HG03159 (cell line): ENCODE measurements at regions not wholly inside any gene's neighbourhood (a gene's known extent, or its start where the extent isn't known, plus 50 kb on each side); places are given as distances from the start of the nearest gene placed in this dataset.
"Not testable (repeated sequence)": the region's sequence is repeated elsewhere in the genome, so short reads cannot be mapped to it uniquely, and the experiment has no call there.

Source experiments
- ATAC-seq: cut with Tn5 transposase; IDR thresholded peaks from one replicate; pipeline ENCODE4 v1.9.1; 2021; ENCODE audit warnings: mild to moderate bottlenecking, moderate library complexity; ENCODE audit not compliant: unreplicated experiment

- no peak for ATAC-seq
These were observed 446.2 kb upstream of the ALCAM start for GRCh38 chr3:104920512-104920911.

- ATAC-seq = no peak
These were observed 432.7 kb upstream of the ALCAM start for GRCh38 chr3:104933972-104934371.

GRCh38 chr3:104935613-104936012 lies 431.1 kb upstream of the ALCAM start:
- no peak for ATAC-seq

- no peak for ATAC-seq
These were observed 427.5 kb upstream of the ALCAM start for GRCh38 chr3:104939196-104939595.

GRCh38 chr3:104941785-104942184 lies 424.9 kb upstream of the ALCAM start:
- ATAC-seq = no peak

GRCh38 chr3:104943974-104944373 lies 422.7 kb upstream of the ALCAM start:
- ATAC-seq = no peak

- ATAC-seq = no peak
These were observed 418.8 kb upstream of the ALCAM start for GRCh38 chr3:104947943-104948342.

- not testable (repeated sequence) for ATAC-seq
These were observed 416.9 kb upstream of the ALCAM start for GRCh38 chr3:104949810-104950209.

- no peak for ATAC-seq
These were observed 415.3 kb upstream of the ALCAM start for GRCh38 chr3:104951426-104951825.

GRCh38 chr3:104952146-104952972 lies 414.4 kb upstream of the ALCAM start:
- ATAC-seq = no peak

GRCh38 chr3:104956620-104957345 lies 409.9 kb upstream of the ALCAM start:
- ATAC-seq = no peak

GRCh38 chr3:104960579-104960978 lies 406.1 kb upstream of the ALCAM start:
- no peak for ATAC-seq

GRCh38 chr3:104961851-104962250 lies 404.9 kb upstream of the ALCAM start:
- ATAC-seq = no peak

- no peak for ATAC-seq
These were observed 392.4 kb upstream of the ALCAM start for GRCh38 chr3:104974316-104974715.

GRCh38 chr3:104977719-104978118 lies 389.0 kb upstream of the ALCAM start:
- no peak for ATAC-seq

- ATAC-seq = no peak
These were observed 384.6 kb upstream of the ALCAM start for GRCh38 chr3:104982130-104982529.

GRCh38 chr3:104987859-104988258 lies 378.9 kb upstream of the ALCAM start:
- ATAC-seq = no peak

GRCh38 chr3:104988496-104988895 lies 378.2 kb upstream of the ALCAM start:
- no peak for ATAC-seq

- no peak for ATAC-seq
These were observed 376.8 kb upstream of the ALCAM start for GRCh38 chr3:104989878-104990277.

- ATAC-seq = no peak
These were observed 376.0 kb upstream of the ALCAM start for GRCh38 chr3:104990758-104991157.

- no peak for ATAC-seq
These were observed 374.0 kb upstream of the ALCAM start for GRCh38 chr3:104992676-104993075.

GRCh38 chr3:105006164-105006563 lies 360.5 kb upstream of the ALCAM start:
- ATAC-seq = no peak
